Effector CD8-positive, alpha-beta T cell (primary cell): ENCODE measurements at regions not wholly inside any gene's neighbourhood (a gene's known extent, or its start where the extent isn't known, plus 50 kb on each side); places are given as distances from the start of the nearest gene placed in this dataset.

Experiments
- DNase-seq: peaks from one replicate; lab custom pipeline; 2025; lab: John Stamatoyannopoulos, UW

DNA sequence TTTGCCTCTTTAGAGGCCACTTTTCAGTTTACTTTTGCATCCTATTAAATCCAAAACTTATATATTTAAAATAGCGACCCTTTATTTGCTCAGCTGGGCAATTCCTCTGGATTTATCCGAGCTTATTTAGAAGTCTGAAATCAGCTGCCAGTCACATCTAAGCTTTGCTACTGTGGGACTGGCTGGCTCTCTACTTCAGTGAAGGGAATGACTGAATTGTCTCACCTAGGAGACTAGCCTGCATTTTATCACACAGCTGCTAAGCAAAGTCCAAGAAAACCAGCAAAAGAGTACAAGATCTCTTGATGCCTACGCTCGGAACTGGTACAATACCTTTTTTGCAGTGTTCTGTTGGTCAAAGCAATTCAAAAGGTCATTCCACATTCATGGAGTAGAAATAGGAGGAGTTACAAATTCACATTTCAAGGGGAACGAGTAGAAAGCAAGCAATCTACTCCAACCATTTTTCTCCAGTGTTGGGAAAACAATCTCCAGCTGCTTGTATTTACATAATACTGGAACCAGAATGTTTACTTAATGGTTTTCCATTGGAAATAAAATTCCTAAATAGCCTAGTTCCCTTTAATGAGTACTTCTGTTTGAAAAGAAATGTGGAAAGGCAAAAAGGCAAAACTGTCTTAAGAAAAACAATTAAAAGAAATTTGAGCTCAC is 160.2 kb downstream of the MAGEB5 start:
- no peak for DNase-seq

DNA sequence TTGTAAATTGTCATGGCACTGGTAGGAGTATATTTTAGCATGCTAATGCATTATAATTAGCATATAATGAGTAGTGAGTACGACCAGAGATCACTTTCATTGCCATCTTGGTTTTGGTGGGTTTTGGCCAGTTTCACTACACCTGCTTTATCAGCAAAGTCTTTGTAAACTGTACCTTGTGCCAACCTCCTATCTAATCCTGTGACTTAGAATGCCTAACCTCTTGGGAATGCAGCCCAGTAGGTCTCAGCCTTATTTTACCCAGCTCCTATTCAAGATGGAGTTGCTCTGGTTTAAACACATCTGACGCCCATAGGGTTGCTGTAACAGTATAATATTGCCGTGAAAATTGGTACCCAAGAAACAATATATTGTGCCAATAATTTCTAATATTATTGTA is 159.4 kb downstream of the MAGEB5 start:
- no peak for DNase-seq

DNA sequence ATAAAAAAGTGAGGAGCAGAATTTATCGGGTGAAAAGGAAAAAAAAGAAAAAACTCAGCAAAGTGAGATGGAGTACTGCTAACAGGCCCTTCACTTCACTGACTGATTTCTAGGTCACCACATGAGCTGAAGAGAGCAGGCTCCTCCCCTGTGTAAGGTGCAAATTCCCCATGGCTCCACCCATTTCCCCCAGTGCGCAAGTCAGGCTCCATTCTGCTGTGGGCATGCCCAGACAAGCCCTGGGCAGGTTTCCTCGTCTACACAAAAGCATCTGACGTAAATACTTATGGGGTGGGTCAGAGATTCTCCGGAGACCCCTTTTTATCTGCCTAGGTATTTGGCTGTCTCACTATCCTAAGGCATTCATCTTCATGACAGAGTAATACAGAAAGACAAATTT is 157.9 kb downstream of the MAGEB5 start:
- no peak for DNase-seq

DNA sequence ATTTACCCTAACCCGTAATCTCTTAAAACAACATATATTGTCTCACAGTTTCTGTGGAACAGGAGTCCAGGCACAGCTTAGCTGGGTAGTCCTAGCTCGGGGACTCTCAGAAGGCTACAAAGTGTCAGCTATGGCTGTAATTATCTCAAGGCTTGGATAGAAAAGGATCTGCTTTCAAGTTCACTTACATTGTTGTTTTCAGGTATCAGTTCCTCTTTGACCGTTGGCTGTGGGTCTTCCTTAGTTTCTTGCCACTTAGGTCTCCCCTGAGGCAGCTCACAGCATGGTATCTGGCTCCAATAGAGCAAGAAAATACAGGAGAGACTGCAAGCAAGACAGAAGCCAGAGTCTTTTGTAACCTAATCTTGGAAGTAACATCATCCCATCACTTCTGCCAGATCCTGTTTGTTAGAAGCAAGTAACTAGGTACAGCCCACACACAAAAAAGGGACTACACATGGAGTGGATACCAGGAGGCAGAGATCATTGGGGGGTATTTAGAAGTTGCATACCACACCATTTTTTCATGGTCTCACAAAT is 137.0 kb downstream of the MAGEB5 start:
- DNase-seq = no peak

DNA sequence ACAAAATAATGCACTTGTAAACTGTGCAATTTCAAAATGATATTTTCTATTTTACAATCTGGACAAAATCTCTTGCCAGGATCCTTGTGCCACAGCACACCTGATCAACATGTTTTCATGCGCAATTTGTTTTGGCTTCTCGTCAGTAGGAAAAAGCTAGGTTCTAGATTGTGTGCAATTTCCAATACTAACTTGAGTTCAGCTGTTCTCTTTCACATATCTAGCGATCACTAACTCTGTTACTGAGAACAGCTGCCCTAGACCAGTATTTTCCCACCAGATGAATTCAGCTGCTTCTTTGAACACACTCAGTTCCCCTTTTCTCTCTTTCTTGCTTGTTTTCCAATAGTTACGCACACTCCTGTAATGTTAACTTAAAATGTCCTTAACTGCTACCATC is 131.2 kb downstream of the MAGEB5 start:
- DNase-seq = no peak

DNA sequence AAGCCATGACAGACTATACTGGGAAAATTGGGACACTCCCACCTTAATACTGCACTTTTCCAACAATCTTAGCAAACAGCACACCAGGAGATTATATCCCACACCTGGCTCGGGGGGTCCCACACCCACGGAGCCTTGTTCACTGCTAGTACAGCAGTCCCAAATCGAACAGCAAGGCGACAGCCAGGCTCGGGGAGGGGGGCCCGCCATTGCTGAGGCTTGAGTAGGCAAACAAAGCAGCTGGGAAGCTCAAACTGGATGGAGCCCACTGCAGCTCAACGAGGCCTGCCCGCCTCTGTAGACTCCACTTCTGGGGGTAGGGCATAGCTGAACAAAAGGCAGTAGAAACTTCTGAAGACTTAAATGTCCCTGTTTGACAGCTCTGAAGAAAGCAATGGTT is 118.3 kb downstream of the MAGEB5 start:
- DNase-seq = no peak

DNA sequence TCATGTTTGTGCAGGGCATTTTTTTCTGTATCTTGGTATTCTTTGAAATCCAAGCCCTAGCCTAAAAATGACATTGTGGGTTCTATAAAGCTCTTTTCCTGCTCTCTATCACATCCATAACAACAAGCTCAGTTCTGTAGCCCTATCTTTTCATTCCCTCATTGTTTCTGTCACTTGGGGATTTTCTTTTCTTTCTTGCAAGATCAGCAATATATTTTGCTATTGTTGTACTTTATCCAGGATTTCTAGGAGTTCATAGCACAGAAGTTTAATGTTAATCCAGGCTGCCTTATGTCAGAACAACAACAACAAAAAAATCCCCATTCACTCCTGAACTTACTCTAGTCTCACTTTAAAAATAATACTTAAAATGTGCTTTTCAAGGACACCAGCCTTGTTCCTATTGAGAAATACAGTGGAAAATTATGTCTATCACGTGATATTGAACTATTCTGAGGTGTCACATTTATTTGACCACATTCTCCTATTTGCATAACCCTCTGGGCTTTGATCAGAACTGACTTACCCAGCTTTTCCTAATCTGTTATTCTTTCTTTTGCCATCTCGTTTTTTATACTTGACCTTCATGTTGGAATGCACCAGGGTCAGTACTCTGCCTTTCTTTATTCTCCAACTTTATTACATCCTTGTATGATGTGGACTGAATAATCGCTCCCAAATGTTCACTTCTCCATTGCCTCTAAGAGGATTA is 112.8 kb downstream of the MAGEB5 start:
- no peak for DNase-seq

DNA sequence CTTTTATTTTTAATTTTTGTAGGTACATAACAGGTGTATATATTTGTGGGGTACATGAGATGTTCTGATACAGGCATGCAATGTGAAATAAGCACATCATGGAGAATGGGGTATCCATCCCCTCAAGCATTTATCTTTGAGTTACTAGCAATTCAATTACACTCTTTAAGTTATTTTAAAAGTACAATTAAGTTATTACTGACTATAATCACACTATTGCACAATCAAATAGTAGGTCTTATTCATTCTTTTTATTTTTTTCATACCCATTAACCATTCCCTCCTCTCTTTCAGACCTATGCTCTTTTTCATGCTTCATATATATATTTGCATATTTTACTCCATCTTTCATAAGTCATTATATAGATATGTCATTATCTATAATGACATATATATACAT is 93.3 kb downstream of the MAGEB5 start:
- no peak for DNase-seq

DNA sequence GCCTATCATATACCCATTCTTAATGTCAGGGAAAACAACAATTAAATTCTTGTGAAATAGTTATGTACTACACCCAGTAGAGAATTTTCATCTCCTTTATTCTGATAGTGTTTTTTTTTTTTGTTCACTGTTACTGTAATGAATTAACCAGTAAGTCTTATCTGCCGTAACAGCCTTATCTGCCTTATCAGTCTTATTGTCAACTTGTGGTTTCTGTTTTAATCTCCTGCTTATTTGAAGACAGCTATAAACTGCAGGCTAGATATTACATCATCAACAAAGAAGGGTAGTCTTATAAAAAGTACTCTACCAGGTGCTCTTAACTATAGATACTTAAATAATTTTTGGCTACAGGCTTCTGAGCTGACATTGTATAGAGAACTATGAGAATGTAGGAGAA is 79.5 kb downstream of the MAGEB5 start:
- DNase-seq = no peak

DNA sequence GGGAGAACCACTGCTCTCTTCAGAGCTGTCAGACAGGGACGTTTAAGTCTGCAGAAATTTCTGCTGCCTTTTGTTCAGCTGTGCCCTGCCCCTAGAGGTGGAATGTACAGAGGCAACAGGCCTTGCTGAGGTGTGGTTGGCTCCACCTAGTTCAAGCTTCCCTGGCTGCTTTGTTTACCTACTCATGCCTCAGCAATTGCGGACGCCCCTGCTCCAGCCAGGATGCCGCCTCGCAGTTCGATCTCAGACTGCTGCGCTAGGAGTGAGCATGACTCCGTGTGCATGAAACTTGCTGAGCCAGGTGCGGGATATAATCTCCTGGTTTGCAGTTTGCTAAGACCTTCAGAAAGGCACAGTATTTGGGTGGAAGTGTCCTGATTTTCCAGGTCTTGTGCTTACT is 70.9 kb downstream of the MAGEB5 start:
- no peak for DNase-seq
